Nephron progenitor cell (in vitro differentiated cells): ENCODE measurements at regions not wholly inside any gene's neighbourhood (a gene's known extent, or its start where the extent isn't known, plus 50 kb on each side); places are given as distances from the start of the nearest gene placed in this dataset.
A peak's percentile ranks its signal among the peaks of the same experiment; 100 is the strongest.

Experiments
- DNase-seq: peaks from one replicate; pipeline ENCODE4 v3.0.0; 2021
- H3K27ac Mint-ChIP-seq: 2 replicates; pipeline ENCODE4 v1.8.0; 2021; ENCODE audit warnings: mild to moderate bottlenecking, moderate library complexity, mixed read lengths
- H3K27me3 Mint-ChIP-seq: 2 replicates; pipeline ENCODE4 v1.8.0; 2021; ENCODE audit warnings: mild to moderate bottlenecking, low read depth, mixed read lengths; ENCODE audit not compliant: poor library complexity
- H3K36me3 Mint-ChIP-seq: 2 replicates; pipeline ENCODE4 v1.8.0; 2021; ENCODE audit warnings: low read depth, mixed read lengths
- H3K4me1 Mint-ChIP-seq: 2 replicates; pipeline ENCODE4 v1.8.0; 2021; ENCODE audit warnings: mixed read lengths
- H3K4me3 Mint-ChIP-seq: 2 replicates; pipeline ENCODE4 v1.8.0; 2021; ENCODE audit warnings: mild to moderate bottlenecking, moderate library complexity, mixed read lengths
- H3K9me3 Mint-ChIP-seq: 2 replicates; pipeline ENCODE4 v1.8.0; 2021; ENCODE audit warnings: mild to moderate bottlenecking, moderate library complexity, mixed read lengths
- CTCF ChIP-seq: fragments of 200-600 bp; sonication (generic); IDR thresholded peaks from 2 replicates; pipeline ENCODE4 v1.5.0; 2021; ENCODE audit warnings: antibody characterized with exemption

- DNase-seq = no peak
- Mint-ChIP-seq H3K9me3 (peaks cover 4% of the 10 kb centered on the region), H3K27ac (no peak overlapping the region), H3K4me3 (no peak overlapping the region), H3K4me1 (peaks cover 37% of the 10 kb centered on the region), H3K36me3 (no peaks in the 10 kb centered on the region), H3K27me3 (peaks cover 49% of the 10 kb centered on the region)
- no peak for TF ChIP-seq CTCF
These were observed 329.6 kb downstream of the RRAGC start for GRCh38 chr1:38529946-38530345.

DNA sequence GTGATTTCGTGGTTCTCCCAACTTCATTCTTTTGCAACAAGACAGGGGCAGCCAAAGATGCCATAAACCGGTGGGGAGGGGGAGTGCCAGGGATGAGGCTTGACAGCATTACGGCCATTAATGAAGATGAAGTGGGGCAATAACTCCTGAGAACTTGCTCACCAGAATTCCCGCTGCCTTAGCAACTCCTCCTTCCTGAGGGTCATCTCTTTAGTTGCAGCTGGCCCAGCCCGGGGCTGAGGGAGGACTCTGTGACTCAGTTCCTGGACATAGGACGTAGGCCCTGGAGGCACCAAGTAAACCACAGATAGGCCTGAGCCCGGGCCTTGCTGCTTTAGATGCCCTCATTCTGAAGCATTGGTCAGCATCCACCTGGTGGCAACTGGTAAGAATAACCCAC is 330.2 kb downstream of the RRAGC start:
- H3K27ac Mint-ChIP-seq = no peak overlapping the region

GRCh38 chr1:38528623-38529022 is 330.9 kb downstream of the RRAGC start:
- H3K4me3 Mint-ChIP-seq = no peak overlapping the region
- peaks cover 33% of the 10 kb centered on the region for H3K4me1 Mint-ChIP-seq
- DNase-seq = no peak
- no peaks in the 10 kb centered on the region for H3K36me3 Mint-ChIP-seq
- H3K9me3 Mint-ChIP-seq = peaks cover 4% of the 10 kb centered on the region
- H3K27me3 Mint-ChIP-seq = peaks cover 55% of the 10 kb centered on the region
- no peak overlapping the region for H3K27ac Mint-ChIP-seq
- no peak for TF ChIP-seq CTCF

More for the DNA sequence above, 330.2 kb downstream of the RRAGC start:
- TF ChIP-seq CTCF = no peak
- H3K4me1 Mint-ChIP-seq = peaks cover 33% of the 10 kb centered on the region
- peaks cover 49% of the 10 kb centered on the region for H3K27me3 Mint-ChIP-seq
- peak; percentile 57 for DNase-seq
- peaks cover 4% of the 10 kb centered on the region for H3K9me3 Mint-ChIP-seq
- H3K36me3 Mint-ChIP-seq = no peaks in the 10 kb centered on the region
- no peak overlapping the region for H3K4me3 Mint-ChIP-seq

- peaks cover 63% of the 10 kb centered on the region for H3K27me3 Mint-ChIP-seq
- no peaks in the 10 kb centered on the region for H3K36me3 Mint-ChIP-seq
- no peak overlapping the region for H3K27ac Mint-ChIP-seq
- no peak for DNase-seq
- no peak for TF ChIP-seq CTCF
- peaks cover 36% of the 10 kb centered on the region for H3K4me1 Mint-ChIP-seq
- H3K9me3 Mint-ChIP-seq = peaks cover 4% of the 10 kb centered on the region
- H3K4me3 Mint-ChIP-seq = no peak overlapping the region
These were observed 332.1 kb downstream of the RRAGC start for GRCh38 chr1:38527373-38527966.

- H3K4me3 Mint-ChIP-seq = no peak overlapping the region
- TF ChIP-seq CTCF = no peak
- peaks cover 62% of the 10 kb centered on the region for H3K27me3 Mint-ChIP-seq
- H3K9me3 Mint-ChIP-seq = peaks cover 4% of the 10 kb centered on the region
- peaks cover 36% of the 10 kb centered on the region for H3K4me1 Mint-ChIP-seq
- no peaks in the 10 kb centered on the region for H3K36me3 Mint-ChIP-seq
- DNase-seq = no peak
- no peak overlapping the region for H3K27ac Mint-ChIP-seq
These were observed 333.5 kb downstream of the RRAGC start for GRCh38 chr1:38526046-38526445.

- no peak overlapping the region for H3K27ac Mint-ChIP-seq
- DNase-seq = no peak
- H3K4me3 Mint-ChIP-seq = no peak overlapping the region
- H3K4me1 Mint-ChIP-seq = peaks cover 38% of the 10 kb centered on the region
- H3K9me3 Mint-ChIP-seq = peaks cover 4% of the 10 kb centered on the region
- TF ChIP-seq CTCF = no peak
- peaks cover 67% of the 10 kb centered on the region for H3K27me3 Mint-ChIP-seq
- H3K36me3 Mint-ChIP-seq = no peaks in the 10 kb centered on the region
These were observed 334.1 kb downstream of the RRAGC start for GRCh38 chr1:38525343-38526043.
